ENCODE measurements at regions not wholly inside any gene's neighbourhood (a gene's known extent, or its start where the extent isn't known, plus 50 kb on each side); places are given as distances from the start of the nearest gene placed in this dataset.
"Not testable (repeated sequence)": the region's sequence is repeated elsewhere in the genome, so short reads cannot be mapped to it uniquely, and the experiment has no call there.

DNA sequence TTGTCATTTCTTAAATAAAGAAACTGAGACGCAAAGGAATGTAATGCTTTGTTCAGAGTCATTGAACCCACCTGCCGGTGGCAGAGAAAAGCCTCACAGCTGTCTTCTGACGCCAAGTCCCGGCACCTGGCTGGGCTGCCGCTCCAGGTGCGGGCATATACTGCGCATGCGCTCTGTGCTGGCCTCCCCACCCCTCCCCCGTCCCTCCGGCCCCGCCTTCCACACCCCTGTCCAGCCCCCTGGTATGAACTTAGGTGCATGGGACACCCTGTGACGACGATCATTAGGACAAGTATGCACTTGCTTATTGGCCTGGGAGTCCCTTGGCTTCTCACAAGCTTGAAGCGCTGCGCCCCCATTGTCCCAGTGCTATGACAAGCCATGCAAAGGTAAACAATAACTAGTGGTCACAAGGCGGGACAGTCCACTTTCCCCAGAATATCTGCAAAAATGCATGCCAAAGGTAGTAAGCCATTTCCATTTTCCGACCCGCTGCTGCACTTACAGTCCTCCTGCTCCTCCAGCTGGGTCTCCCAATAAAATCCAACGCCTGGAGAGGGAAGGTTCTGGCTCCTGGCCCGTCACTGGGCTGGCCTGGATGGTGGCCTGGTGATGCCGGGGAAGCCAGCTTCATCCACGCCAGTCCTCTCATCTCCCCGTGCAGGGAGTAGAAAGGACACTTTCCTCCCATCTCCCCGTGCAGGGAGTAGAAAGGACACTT lies 100.4 kb downstream of the PSMG1 start:
- no peak for DNase-seq (ENCODE audit: low spot score)

DNA sequence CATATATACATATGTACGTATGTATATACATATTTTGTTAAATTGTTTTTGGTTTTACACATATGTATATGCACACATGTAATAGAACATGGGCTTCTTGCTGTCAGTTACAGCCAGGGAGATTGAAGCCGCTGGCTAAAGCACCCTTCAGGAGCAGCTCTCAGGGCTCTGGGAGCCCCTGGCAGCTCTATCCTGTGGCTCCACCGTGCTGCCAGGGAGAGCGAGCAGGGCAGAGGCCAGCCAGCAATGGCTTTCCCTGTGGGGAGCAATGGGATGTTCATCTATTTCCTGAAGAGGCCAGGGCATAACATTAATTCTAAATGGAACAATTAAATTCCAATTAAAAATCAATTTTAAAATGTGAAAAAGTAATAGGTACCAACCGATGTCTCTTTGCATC lies 102.9 kb downstream of the PSMG1 start:
- no peak for DNase-seq (ENCODE audit: low spot score)

GRCh38 chr21:39079617-39080016 lies 103.6 kb downstream of the PSMG1 start:
- DNase-seq (ENCODE audit: low spot score): no peak

DNA sequence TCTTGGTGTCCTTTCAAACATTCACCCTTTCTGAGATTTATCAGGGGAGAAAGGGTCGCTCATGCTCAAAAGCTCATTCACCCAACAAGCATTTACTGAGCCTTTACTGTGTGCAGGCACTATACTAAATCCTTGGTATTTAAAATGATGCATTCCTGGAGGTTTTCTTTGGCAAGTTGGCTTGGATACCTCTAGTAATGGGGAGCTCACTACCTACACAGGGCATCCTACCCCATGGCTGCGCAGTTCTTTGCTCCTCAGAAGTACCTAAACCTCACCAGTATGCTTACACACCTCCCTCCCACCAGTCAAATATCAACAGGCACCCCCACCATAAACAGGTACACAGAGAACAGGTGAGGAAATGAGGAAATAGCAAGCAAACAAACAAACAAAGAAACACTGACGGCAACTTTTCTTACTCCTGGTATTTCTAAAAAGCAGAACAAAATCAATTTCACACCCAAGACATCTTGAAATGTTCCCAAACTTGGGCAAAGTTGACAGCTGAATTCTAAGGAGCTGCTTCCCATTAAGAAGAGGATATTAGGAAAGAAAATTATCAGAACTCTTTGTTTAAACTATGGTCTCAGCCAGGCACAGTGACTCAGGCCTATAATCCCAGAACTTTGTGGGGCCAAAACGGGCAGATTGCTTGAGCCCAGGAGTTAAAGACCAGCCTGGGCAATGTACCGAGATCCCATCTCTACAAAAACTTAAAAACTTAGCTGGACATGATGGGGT lies 104.8 kb downstream of the PSMG1 start:
- no peak for DNase-seq (ENCODE audit: low spot score)

DNA sequence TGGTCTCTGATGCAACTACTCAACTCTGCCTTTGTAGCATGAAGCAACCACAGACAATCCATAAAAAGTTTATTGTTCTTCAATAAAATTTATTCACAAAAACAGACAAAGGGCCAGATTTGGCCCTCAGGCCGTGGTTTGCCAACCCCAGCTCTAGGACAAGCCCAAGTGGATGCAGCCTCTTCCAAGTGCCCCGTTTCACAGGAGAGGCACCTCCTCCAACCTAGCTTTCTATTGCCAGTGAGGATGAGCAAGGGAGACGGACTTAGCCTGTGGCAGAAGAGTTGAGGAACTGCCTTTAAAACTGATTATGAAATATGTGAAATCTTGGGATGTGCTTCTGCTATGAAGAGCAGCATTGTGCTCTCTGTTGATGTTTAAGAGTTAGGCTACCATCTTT lies 105.4 kb downstream of the PSMG1 start:
- no peak for DNase-seq (ENCODE audit: low spot score)

GRCh38 chr21:39074508-39074907 lies 108.7 kb downstream of the PSMG1 start:
- DNase-seq (ENCODE audit: low spot score): no peak

DNA sequence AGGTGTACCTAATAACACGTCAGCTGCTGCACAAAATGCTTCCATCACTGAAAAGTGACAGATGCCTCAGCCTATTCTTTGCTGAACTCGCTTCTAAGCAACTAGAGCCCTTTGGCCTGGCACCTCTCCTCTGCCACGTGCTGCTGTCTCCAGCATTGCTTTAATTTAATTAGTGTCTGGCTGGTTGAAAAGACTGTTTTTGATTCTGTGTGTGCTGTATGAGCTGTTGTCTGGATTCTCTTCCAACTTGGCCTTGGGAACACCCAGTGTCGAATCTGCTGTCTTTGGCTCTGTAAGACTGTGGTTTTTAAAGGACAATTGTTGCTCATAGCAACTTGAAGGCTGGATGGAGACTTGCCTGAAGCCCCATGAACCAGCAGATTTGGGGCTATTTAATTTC lies 109.5 kb downstream of the PSMG1 start:
- no peak for DNase-seq (ENCODE audit: low spot score)

DNA sequence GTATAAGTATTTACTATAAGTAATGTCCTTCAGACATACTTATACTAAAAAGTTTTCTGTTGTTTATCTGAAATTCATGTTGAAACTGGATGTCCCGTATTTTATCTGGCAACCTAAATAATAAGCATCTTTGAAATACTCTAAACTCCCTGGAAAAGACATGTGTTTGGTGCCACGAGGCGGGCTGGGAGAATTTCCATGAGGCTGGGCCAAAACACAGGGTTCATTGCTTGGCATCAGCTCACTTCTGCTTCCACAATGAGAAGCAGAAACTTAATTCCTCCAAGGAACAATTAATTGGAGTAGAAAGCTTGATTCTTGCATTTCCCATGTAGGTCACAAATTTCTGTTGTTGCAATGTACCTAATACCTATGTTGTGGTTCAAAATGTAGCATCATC lies 110.2 kb downstream of the PSMG1 start:
- no peak for DNase-seq (ENCODE audit: low spot score)

DNA sequence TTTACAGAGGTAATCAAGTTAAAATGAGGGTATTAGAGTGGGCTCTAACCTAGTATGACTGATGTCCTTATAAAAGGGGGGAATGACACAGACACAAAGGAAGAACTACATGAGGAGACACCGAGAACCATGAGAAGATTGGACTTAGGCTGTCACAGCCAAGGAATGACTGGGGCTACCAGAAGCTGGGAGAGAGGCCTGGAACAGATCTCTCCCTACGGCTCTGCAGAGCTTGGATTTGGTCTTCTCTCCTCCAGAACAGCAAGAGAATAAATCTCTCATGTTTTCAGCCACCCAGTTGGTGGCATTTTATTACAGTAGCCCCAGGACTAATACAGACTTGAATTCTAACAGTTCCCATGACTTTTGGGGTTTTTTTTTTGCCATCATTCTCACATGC lies 110.8 kb downstream of the PSMG1 start:
- DNase-seq (ENCODE audit: low spot score): no peak

DNA sequence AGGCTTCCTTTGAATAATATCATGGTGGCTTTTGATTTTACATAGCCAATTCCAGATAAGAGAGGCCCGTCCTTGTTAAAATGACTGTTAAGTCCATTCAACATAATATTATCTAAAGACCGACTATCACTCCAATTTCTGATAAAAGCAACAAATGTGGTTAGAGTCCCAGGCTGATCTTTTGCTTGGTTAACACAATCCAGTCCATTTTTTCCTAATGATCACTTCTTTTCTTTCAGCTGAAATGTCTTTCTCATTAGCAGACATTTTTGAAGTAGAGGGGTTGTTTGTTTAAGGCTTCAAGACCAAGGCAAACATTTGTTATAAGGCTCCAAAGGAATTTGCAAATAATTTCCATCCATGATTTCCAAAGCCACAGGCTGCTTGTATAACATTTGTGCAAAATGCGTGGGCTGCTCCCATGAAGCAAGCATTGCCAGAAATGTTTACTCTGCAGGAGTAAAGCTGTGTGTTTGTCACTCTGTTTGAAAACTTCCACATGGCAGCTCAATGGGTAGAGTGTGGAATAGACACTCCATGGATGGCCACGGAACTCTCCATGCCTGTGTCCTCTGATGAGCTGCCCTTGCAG lies 111.5 kb downstream of the PSMG1 start:
- peak; percentile 20 for DNase-seq (ENCODE audit: low spot score)

- not testable (repeated sequence) for DNase-seq (ENCODE audit: low spot score)
Measured at GRCh38 chr21:39069856-39070255, 113.4 kb downstream of the PSMG1 start.

DNA sequence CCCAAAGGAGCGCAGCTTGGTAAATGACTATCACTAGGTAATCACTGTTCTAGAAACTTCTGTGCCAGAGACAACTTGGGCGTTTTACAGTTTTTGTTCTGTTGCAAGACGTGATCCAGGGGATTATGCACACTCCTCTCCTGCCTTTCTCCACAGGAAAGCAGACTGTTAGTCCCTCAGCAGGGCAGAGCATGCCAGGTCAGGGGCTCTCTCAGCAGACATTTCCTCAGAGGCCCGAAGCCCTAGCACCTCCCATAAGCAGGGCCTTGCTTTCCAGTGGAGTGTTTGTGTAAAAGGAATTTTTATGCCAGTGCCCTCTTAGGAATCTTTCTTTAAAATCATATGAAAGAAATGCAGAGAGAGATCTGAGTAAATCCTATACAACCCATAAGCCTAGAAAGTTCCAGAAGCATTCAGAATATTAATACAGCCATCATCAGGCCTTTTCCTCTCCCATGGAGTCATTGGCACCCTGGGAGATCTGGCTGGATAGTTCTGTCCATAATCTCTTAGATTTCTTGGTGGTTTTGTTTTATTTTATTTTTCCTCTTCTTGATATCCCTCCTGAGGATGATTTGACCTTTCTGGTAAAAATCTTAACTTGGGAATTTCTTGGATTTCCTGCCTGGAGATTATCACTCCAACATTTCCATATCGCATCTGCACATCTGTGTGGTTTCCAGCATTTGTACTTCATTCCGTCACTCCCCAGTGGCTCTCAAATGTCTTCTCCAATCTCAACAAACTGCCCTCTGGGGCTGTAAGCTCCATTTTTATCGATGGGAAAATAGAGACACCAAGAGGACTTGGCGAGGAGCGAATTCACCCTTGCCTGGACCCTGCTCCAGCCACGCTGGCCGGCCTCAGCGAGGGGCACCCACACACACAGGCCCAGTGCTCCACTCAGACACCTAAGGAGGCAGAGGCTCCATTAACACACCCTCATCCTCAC lies 116.1 kb downstream of the PSMG1 start:
- DNase-seq (ENCODE audit: low spot score): no peak

DNA sequence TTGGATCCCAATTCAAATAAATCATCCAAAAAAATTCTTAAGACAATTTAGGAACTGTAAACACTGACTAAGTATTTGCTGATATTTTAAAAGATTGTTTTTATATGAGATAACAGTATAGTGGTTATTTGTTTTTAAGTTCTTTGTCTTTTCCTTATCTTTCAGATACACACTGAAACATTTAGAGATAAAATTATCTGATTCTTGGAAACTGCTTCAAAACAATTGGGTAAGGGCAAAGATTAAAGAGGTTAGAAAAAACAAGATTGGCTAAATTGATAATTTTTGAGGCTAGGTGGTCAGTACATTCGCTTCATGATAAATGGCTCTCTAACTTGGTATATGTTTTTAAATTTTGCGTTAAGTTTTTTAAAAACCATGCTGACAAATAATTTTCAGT lies 117.3 kb downstream of the PSMG1 start:
- no peak for DNase-seq (ENCODE audit: low spot score)

- DNase-seq (ENCODE audit: low spot score): no peak
Measured at GRCh38 chr21:39064325-39065012, 118.8 kb downstream of the PSMG1 start.

DNA sequence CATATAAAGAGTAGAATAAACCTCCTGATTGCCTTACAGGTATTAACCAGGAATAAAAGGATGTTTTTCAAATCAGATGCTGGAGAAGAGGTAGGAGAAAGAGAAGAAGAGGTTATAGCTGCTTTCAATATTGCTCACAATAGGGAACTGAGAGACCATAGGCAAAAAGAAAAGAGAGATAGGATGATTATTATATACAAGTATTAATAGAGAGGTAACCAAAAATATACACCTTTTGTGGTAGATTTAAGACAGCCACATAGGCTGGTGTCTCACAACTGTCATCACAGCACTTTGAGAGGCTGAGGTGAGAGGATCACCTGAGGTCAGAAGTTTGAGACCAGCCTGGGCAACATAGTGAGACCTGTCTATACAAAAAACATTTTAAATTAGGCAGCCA lies 119.7 kb downstream of the PSMG1 start:
- DNase-seq (ENCODE audit: low spot score): no peak

- no peak for DNase-seq (ENCODE audit: low spot score)
Measured at GRCh38 chr21:39062196-39062595, 121.1 kb downstream of the PSMG1 start.

DNA sequence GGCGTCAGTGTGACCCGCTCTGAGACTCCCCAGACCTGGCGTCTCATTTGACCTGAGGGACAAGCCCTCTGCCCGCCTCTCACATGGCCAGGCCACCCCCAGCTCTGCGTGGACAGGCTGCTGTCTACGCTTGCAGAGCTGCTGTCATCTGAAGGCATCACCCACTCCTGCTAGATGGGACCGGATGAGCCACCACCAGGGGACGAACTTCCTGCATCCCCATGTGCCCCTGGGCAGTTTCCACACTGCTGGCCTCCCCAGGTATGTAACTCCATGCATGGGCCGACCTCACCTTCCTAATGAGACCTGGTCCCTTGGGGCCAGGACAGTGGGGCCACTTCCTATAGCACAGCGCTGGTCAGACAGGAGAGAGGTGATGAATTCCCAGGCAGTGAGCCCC lies 121.5 kb downstream of the PSMG1 start:
- DNase-seq (ENCODE audit: low spot score): no peak

GRCh38 chr21:39060485-39061083 lies 122.7 kb downstream of the PSMG1 start:
- DNase-seq (ENCODE audit: low spot score): no peak

- no peak for DNase-seq (ENCODE audit: low spot score)
Measured at GRCh38 chr21:39057121-39057520, 126.1 kb downstream of the PSMG1 start.

GRCh38 chr21:39056636-39057035 lies 126.6 kb downstream of the PSMG1 start:
- no peak for DNase-seq (ENCODE audit: low spot score)

GRCh38 chr21:39055167-39055767 lies 128.0 kb downstream of the PSMG1 start:
- DNase-seq (ENCODE audit: low spot score): peak; percentile 49
